ENCODE measurements at regions not wholly inside any gene's neighbourhood (a gene's known extent, or its start where the extent isn't known, plus 50 kb on each side); places are given as distances from the start of the nearest gene placed in this dataset.

- H3K36me3 Mint-ChIP-seq, result no peaks in the 10 kb centered on the region
- H3K4me1 Mint-ChIP-seq, result no peaks in the 10 kb centered on the region
- H3K4me1 ChIP-seq (ENCODE audit: control insufficient read depth, insufficient read depth, low read length, poor library complexity, severe bottlenecking), result no peaks in the 10 kb centered on the region
- H3K27ac Mint-ChIP-seq, result no peak overlapping the region
- H3K9me3 Mint-ChIP-seq, result peaks cover 0 to 7% (median 1%) of the 10 kb centered on the region in 7 donors
- H3K36me3 ChIP-seq (ENCODE audit: control insufficient read depth, insufficient read depth, low read length), result no peaks in the 10 kb centered on the region
- no peak overlapping the region for H3K27ac ChIP-seq (ENCODE audit: insufficient read depth, low read length, poor library complexity, severe bottlenecking)
- DNase-seq, result no peak
- H3K27me3 ChIP-seq (ENCODE audit: control insufficient read depth, insufficient read depth, low read length), result no peaks in the 10 kb centered on the region
- no peak for ATAC-seq (ENCODE audit: low read depth in 2 of 2)
- H3K9me3 ChIP-seq (ENCODE audit: control insufficient read depth in 2 of 2, low read length in 2 of 2), result no peaks in the 10 kb centered on the region
- no peaks in the 10 kb centered on the region for H3K27me3 Mint-ChIP-seq
- no peak overlapping the region for H3K4me3 ChIP-seq (ENCODE audit: low read depth, low read length)
- no peak overlapping the region for H3K4me3 Mint-ChIP-seq
Observed at GRCh38 chr11:30786256-30787110, 200.3 kb upstream of the MPPED2 start.

- Histone ChIP-seq H3K4me3 (ENCODE audit: low read depth, low read length) (no peak overlapping the region), H3K36me3 (ENCODE audit: control insufficient read depth, insufficient read depth, low read length) (no peaks in the 10 kb centered on the region), H3K27me3 (ENCODE audit: control insufficient read depth, insufficient read depth, low read length) (no peaks in the 10 kb centered on the region), H3K9me3 (ENCODE audit: control insufficient read depth in 2 of 2, low read length in 2 of 2) (no peaks in the 10 kb centered on the region), H3K4me1 (ENCODE audit: control insufficient read depth, insufficient read depth, low read length, poor library complexity, severe bottlenecking) (no peaks in the 10 kb centered on the region), H3K27ac (ENCODE audit: insufficient read depth, low read length, poor library complexity, severe bottlenecking) (no peak overlapping the region)
- DNase-seq (no peak), ATAC-seq (ENCODE audit: low read depth in 2 of 2) (no peak)
- Mint-ChIP-seq H3K36me3 (no peaks in the 10 kb centered on the region), H3K4me1 (no peaks in the 10 kb centered on the region), H3K4me3 (no peak overlapping the region), H3K9me3 (peaks cover 0 to 8% (median 0%) of the 10 kb centered on the region in 7 donors), H3K27ac (no peak overlapping the region), H3K27me3 (no peaks in the 10 kb centered on the region)
Observed at GRCh38 chr11:30778596-30778995, 192.4 kb upstream of the MPPED2 start.

- DNase-seq, result no peak
- H3K4me1 ChIP-seq (ENCODE audit: control insufficient read depth, insufficient read depth, low read length, poor library complexity, severe bottlenecking), result no peaks in the 10 kb centered on the region
- Mint-ChIP-seq H3K36me3 (no peaks in the 10 kb centered on the region), H3K27ac (no peak overlapping the region), H3K9me3 (peaks cover 0 to 8% (median 3%) of the 10 kb centered on the region in 7 donors), H3K4me3 (no peak overlapping the region), H3K4me1 (no peaks in the 10 kb centered on the region), H3K27me3 (no peaks in the 10 kb centered on the region)
- no peak for ATAC-seq (ENCODE audit: low read depth in 2 of 2)
- no peak overlapping the region for H3K4me3 ChIP-seq (ENCODE audit: low read depth, low read length)
- H3K27ac ChIP-seq (ENCODE audit: insufficient read depth, low read length, poor library complexity, severe bottlenecking), result no peak overlapping the region
- H3K36me3 ChIP-seq (ENCODE audit: control insufficient read depth, insufficient read depth, low read length), result no peaks in the 10 kb centered on the region
- H3K9me3 ChIP-seq (ENCODE audit: control insufficient read depth in 2 of 2, low read length in 2 of 2), result no peaks in the 10 kb centered on the region
- no peaks in the 10 kb centered on the region for H3K27me3 ChIP-seq (ENCODE audit: control insufficient read depth, insufficient read depth, low read length)
Observed at GRCh38 chr11:30775233-30775522, 189.0 kb upstream of the MPPED2 start.

- no peak for ATAC-seq (ENCODE audit: low read depth in 2 of 2)
- Mint-ChIP-seq H3K27ac (no peak overlapping the region), H3K27me3 (no peaks in the 10 kb centered on the region)
Observed at GRCh38 chr11:30774496-30775232, 188.5 kb upstream of the MPPED2 start.

GRCh38 chr11:30772908-30773307 lies 186.8 kb upstream of the MPPED2 start:
- H3K4me1 ChIP-seq (ENCODE audit: control insufficient read depth, insufficient read depth, low read length, poor library complexity, severe bottlenecking), result no peaks in the 10 kb centered on the region

More at GRCh38 chr11:30774496-30775232, 188.5 kb upstream of the MPPED2 start:
- H3K9me3 Mint-ChIP-seq, result peaks cover 0 to 10% (median 3%) of the 10 kb centered on the region in 7 donors
- H3K36me3 Mint-ChIP-seq, result no peaks in the 10 kb centered on the region
- no peaks in the 10 kb centered on the region for H3K27me3 ChIP-seq (ENCODE audit: control insufficient read depth, insufficient read depth, low read length)
- H3K36me3 ChIP-seq (ENCODE audit: control insufficient read depth, insufficient read depth, low read length), result no peaks in the 10 kb centered on the region
- H3K9me3 ChIP-seq (ENCODE audit: control insufficient read depth in 2 of 2, low read length in 2 of 2), result no peaks in the 10 kb centered on the region
- no peak for DNase-seq
- no peak overlapping the region for H3K4me3 Mint-ChIP-seq
- H3K4me3 ChIP-seq (ENCODE audit: low read depth, low read length), result no peak overlapping the region
- H3K4me1 ChIP-seq (ENCODE audit: control insufficient read depth, insufficient read depth, low read length, poor library complexity, severe bottlenecking), result no peaks in the 10 kb centered on the region
- H3K4me1 Mint-ChIP-seq, result no peaks in the 10 kb centered on the region
- H3K27ac ChIP-seq (ENCODE audit: insufficient read depth, low read length, poor library complexity, severe bottlenecking), result no peak overlapping the region

GRCh38 chr11:30763951-30764350 lies 177.8 kb upstream of the MPPED2 start:
- Histone ChIP-seq H3K4me1 (ENCODE audit: control insufficient read depth, insufficient read depth, low read length, poor library complexity, severe bottlenecking) (no peaks in the 10 kb centered on the region), H3K9me3 (ENCODE audit: control insufficient read depth in 2 of 2, low read length in 2 of 2) (peaks cover 0 to 2% of the 10 kb centered on the region in 2 experiments), H3K27me3 (ENCODE audit: control insufficient read depth, insufficient read depth, low read length) (no peaks in the 10 kb centered on the region), H3K4me3 (ENCODE audit: low read depth, low read length) (no peak overlapping the region), H3K27ac (ENCODE audit: insufficient read depth, low read length, poor library complexity, severe bottlenecking) (no peak overlapping the region), H3K36me3 (ENCODE audit: control insufficient read depth, insufficient read depth, low read length) (no peaks in the 10 kb centered on the region)
- Mint-ChIP-seq H3K4me3 (no peak overlapping the region), H3K9me3 (peaks cover 0 to 26% (median 4%) of the 10 kb centered on the region in 7 donors), H3K4me1 (no peaks in the 10 kb centered on the region), H3K27ac (no peak overlapping the region), H3K36me3 (no peaks in the 10 kb centered on the region), H3K27me3 (no peaks in the 10 kb centered on the region)
- no peak for ATAC-seq (ENCODE audit: low read depth in 2 of 2)
- no peak for DNase-seq

More at GRCh38 chr11:30772908-30773307, 186.8 kb upstream of the MPPED2 start:
- H3K36me3 ChIP-seq (ENCODE audit: control insufficient read depth, insufficient read depth, low read length), result no peaks in the 10 kb centered on the region
- Mint-ChIP-seq H3K9me3 (peaks cover 0 to 11% (median 1%) of the 10 kb centered on the region in 7 donors), H3K4me3 (no peak overlapping the region), H3K27me3 (no peaks in the 10 kb centered on the region), H3K36me3 (no peaks in the 10 kb centered on the region), H3K27ac (no peak overlapping the region), H3K4me1 (no peaks in the 10 kb centered on the region)
- no peaks in the 10 kb centered on the region for H3K27me3 ChIP-seq (ENCODE audit: control insufficient read depth, insufficient read depth, low read length)
- H3K4me3 ChIP-seq (ENCODE audit: low read depth, low read length), result no peak overlapping the region
- no peak overlapping the region for H3K27ac ChIP-seq (ENCODE audit: insufficient read depth, low read length, poor library complexity, severe bottlenecking)
- ATAC-seq (ENCODE audit: low read depth in 2 of 2), result no peak
- H3K9me3 ChIP-seq (ENCODE audit: control insufficient read depth in 2 of 2, low read length in 2 of 2), result no peaks in the 10 kb centered on the region
- no peak for DNase-seq

GRCh38 chr11:30762188-30762587 lies 176.0 kb upstream of the MPPED2 start:
- ATAC-seq (ENCODE audit: low read depth in 2 of 2) (no peak), DNase-seq (no peak)
- Histone ChIP-seq H3K27ac (ENCODE audit: insufficient read depth, low read length, poor library complexity, severe bottlenecking) (no peak overlapping the region), H3K4me1 (ENCODE audit: control insufficient read depth, insufficient read depth, low read length, poor library complexity, severe bottlenecking) (no peaks in the 10 kb centered on the region), H3K27me3 (ENCODE audit: control insufficient read depth, insufficient read depth, low read length) (no peaks in the 10 kb centered on the region), H3K4me3 (ENCODE audit: low read depth, low read length) (no peak overlapping the region), H3K9me3 (ENCODE audit: control insufficient read depth in 2 of 2, low read length in 2 of 2) (peaks cover 0 to 2% of the 10 kb centered on the region in 2 experiments), H3K36me3 (ENCODE audit: control insufficient read depth, insufficient read depth, low read length) (no peaks in the 10 kb centered on the region)
- H3K36me3 Mint-ChIP-seq, result no peaks in the 10 kb centered on the region
- no peak overlapping the region for H3K4me3 Mint-ChIP-seq
- no peak overlapping the region for H3K27ac Mint-ChIP-seq
- no peaks in the 10 kb centered on the region for H3K4me1 Mint-ChIP-seq
- peaks cover 0 to 26% (median 4%) of the 10 kb centered on the region in 7 donors for H3K9me3 Mint-ChIP-seq
- no peaks in the 10 kb centered on the region for H3K27me3 Mint-ChIP-seq
